Gastrocnemius medialis (tissue), 4 donors: ENCODE measurements at regions not wholly inside any gene's neighbourhood (a gene's known extent, or its start where the extent isn't known, plus 50 kb on each side); places are given as distances from the start of the nearest gene placed in this dataset.
"Not testable (repeated sequence)": the region's sequence is repeated elsewhere in the genome, so short reads cannot be mapped to it uniquely, and the experiment has no call there.

Experiments
- ATAC-seq, 2 donors: fragments of 150-250 bp; one replicate each; pipeline ENCODE4 v1.9.1; 2016
- DNase-seq, 2 donors: peaks; one replicate each; pipeline ENCODE4 v3.0.0-alpha.2; 2019
- H3K27ac ChIP-seq, 4 donors: fragments of 200-600 bp; sonication (generic); 1 replicate in 1 of 4; 2 replicates in 3 of 4; pipeline ENCODE4 v1.5.1; 2016 to 2018; ENCODE audit warnings: mild to moderate bottlenecking in 2 of 4, moderate library complexity in 1 of 4
- H3K27me3 ChIP-seq, 3 donors: fragments of 200-600 bp; sonication (generic) in 2 of 3; 1 replicate in 1 of 3; 2 replicates in 2 of 3; pipeline versions ENCODE4 v1.5.1 to v1.6.0; 2016 to 2019; ENCODE audit warnings: mild to moderate bottlenecking in 1 of 3, moderate library complexity in 1 of 3
- H3K36me3 ChIP-seq, 2 donors: fragments of 200-600 bp; sonication (generic) in 1 of 2; one replicate each; pipeline ENCODE4 v1.5.1; 2017 to 2018
- H3K4me1 ChIP-seq, 2 donors: fragments of 200-600 bp; sonication (generic) in 1 of 2; one replicate each; pipeline ENCODE4 v1.5.1; 2016 to 2017; ENCODE audit warnings: mild to moderate bottlenecking in 2 of 2
- H3K4me3 ChIP-seq, 4 donors: fragments of 200-600 bp; sonication (generic) in 3 of 4; 1 replicate in 1 of 4; 2 replicates in 3 of 4; pipeline ENCODE4 v1.5.1; 2016 to 2019; ENCODE audit warnings: mild to moderate bottlenecking in 2 of 4
- H3K9me3 ChIP-seq, 3 donors: fragments of 200-600 bp; sonication (generic) in 2 of 3; 1 replicate in 1 of 3; 2 replicates in 2 of 3; pipeline ENCODE4 v1.5.1; 2016 to 2019
- CTCF ChIP-seq, 5 experiments: fragments of 450-650 bp in 3 of 5; fragments of 200-600 bp in 2 of 5; sonication (generic) in 2 of 5; IDR thresholded peaks in 4 of 5; conservative IDR thresholded peaks in 1 of 5; 1 replicate in 4 of 5; 2 replicates in 1 of 5; pipeline ENCODE4 v1.5.1; 2016 to 2019; ENCODE audit warnings: antibody characterized with exemption in 5 of 5, mild to moderate bottlenecking in 3 of 5, moderate library complexity in 3 of 5
- POLR2A ChIP-seq, 2 donors: fragments of 450-650 bp; IDR thresholded peaks; one replicate each; pipeline ENCODE4 v1.6.1; 2017; ENCODE audit warnings: antibody characterized with exemption in 2 of 2, mild to moderate bottlenecking in 2 of 2, moderate library complexity in 2 of 2
- in situ Hi-C, 4 donors: fragments of 200-750 bp; cut with MboI; loops; one replicate each; pipeline versions ENCODE4 v1.15.0 to v1.8.0; 2017; ENCODE audit warnings: low sequenced_read_pairs in 4 of 4
- intact Hi-C: fragments of 100-400 bp; cut with DNase I; formaldehyde crosslinking; loops from one replicate; pipeline ENCODE4 v1.15.1; 2023; ENCODE audit warnings: low total_unique reads

GRCh38 chr14:106619606-106620005 lies 1093.2 kb downstream of the TMEM121 start:
- Histone ChIP-seq H3K36me3 (no peaks in the 10 kb centered on the region), H3K4me1 (no peaks in the 10 kb centered on the region), H3K27me3 (no peaks in the 10 kb centered on the region), H3K4me3 (no peak overlapping the region), H3K27ac (no peak overlapping the region), H3K9me3 (no peaks in the 10 kb centered on the region)
- intact Hi-C loops (no loop called here), in situ Hi-C loops (no loop called here)
- no peak for TF ChIP-seq POLR2A (IDR thresholded peaks at IDR 0.05)
- TF ChIP-seq CTCF (IDR thresholded peaks at IDR 0.05 in 4 of 5, conservative IDR thresholded peaks at IDR 0.05 in 1 of 5), result no peak
- DNase-seq, result no peak
- ATAC-seq, result no peak

GRCh38 chr14:106620368-106620767 lies 1094.0 kb downstream of the TMEM121 start:
- no peak overlapping the region for H3K27ac ChIP-seq
- H3K36me3 ChIP-seq, result no peaks in the 10 kb centered on the region
- no peaks in the 10 kb centered on the region for H3K27me3 ChIP-seq
- no peaks in the 10 kb centered on the region for H3K4me1 ChIP-seq
- H3K9me3 ChIP-seq, result no peaks in the 10 kb centered on the region
- no peak overlapping the region for H3K4me3 ChIP-seq
- intact Hi-C loops (no loop called here), in situ Hi-C loops (no loop called here)
- no peak for TF ChIP-seq CTCF (IDR thresholded peaks at IDR 0.05 in 4 of 5, conservative IDR thresholded peaks at IDR 0.05 in 1 of 5)
- no peak for TF ChIP-seq POLR2A (IDR thresholded peaks at IDR 0.05)
- ATAC-seq (no peak), DNase-seq (no peak)

DNA sequence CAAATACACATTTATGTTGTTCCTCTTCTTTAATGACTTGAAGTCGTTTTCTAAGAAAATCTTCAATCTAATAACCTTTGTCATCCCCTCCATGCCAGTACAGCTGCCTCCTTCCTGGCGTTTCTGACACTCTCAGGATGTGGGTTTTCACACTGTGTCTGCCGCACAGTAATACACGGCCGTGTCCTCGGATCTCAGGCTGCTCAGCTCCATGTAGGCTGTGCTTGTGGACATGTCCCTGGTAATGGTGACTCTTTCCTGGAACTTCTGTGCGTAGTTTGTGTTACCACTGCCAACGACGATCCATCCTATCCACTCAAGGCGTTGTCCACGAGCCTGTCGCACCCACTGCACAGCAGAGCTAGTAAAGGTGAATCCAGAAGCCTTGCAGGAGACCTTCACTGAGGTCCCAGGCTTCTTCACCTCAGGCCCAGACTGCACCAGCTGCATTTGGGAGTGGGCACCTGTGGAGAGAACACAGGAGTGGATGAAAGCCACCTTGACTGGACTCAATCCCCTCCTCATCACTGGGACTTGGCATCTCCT lies 1095.9 kb downstream of the TMEM121 start:
- ATAC-seq, result no peak
- no peak for TF ChIP-seq POLR2A (IDR thresholded peaks at IDR 0.05)
- no peak for TF ChIP-seq CTCF (IDR thresholded peaks at IDR 0.05 in 4 of 5, conservative IDR thresholded peaks at IDR 0.05 in 1 of 5)
- Histone ChIP-seq H3K36me3 (no peaks in the 10 kb centered on the region), H3K27me3 (no peaks in the 10 kb centered on the region), H3K4me1 (no peaks in the 10 kb centered on the region), H3K27ac (no peak overlapping the region), H3K9me3 (no peaks in the 10 kb centered on the region), H3K4me3 (no peak overlapping the region)
- DNase-seq, result no peak
- in situ Hi-C loops, result no loop called here
- intact Hi-C loops, result no loop called here

GRCh38 chr14:106625186-106625585 lies 1098.8 kb downstream of the TMEM121 start:
- no peak for TF ChIP-seq POLR2A (IDR thresholded peaks at IDR 0.05)
- TF ChIP-seq CTCF (IDR thresholded peaks at IDR 0.05 in 4 of 5, conservative IDR thresholded peaks at IDR 0.05 in 1 of 5), result no peak
- no peaks in the 10 kb centered on the region for H3K36me3 ChIP-seq
- H3K27me3 ChIP-seq, result no peaks in the 10 kb centered on the region
- H3K4me1 ChIP-seq, result no peaks in the 10 kb centered on the region
- no peak for ATAC-seq
- intact Hi-C loops (no loop called here), in situ Hi-C loops (no loop called here)
- no peaks in the 10 kb centered on the region for H3K9me3 ChIP-seq
- no peak for DNase-seq
- H3K27ac ChIP-seq, result no peak overlapping the region
- no peak overlapping the region for H3K4me3 ChIP-seq

DNA sequence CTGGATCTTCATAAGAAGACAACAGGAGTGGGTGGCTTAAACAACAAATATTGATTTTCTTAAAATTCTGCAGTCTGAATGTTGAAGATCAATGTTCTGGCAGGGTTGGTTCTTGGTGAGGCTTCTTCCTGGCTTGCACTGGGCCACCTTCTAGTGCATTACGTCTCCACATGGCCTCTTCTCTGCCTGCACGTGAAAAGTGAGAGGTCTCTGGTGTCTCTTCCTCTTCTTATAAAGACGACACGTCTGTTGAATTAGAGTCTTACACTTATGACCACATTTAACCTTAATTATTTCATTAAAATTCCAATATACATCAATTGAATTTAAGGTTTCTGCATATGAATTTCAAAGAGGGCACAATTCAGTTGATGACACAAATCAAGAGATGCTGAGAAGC lies 1100.1 kb downstream of the TMEM121 start:
- DNase-seq, ATAC-seq, H3K4me1 ChIP-seq, H3K27ac ChIP-seq, H3K36me3 ChIP-seq, H3K4me3 ChIP-seq, intact Hi-C loops, H3K27me3 ChIP-seq, in situ Hi-C loops, H3K9me3 ChIP-seq: not testable (repeated sequence)

- H3K4me1 ChIP-seq, H3K36me3 ChIP-seq: not testable (repeated sequence)
Observed at GRCh38 chr14:106626942-106627588, 1100.7 kb downstream of the TMEM121 start.

More at GRCh38 chr14:106626942-106627588, 1100.7 kb downstream of the TMEM121 start:
- DNase-seq, intact Hi-C loops, H3K4me3 ChIP-seq, H3K9me3 ChIP-seq, H3K27ac ChIP-seq, ATAC-seq, H3K27me3 ChIP-seq, in situ Hi-C loops: not testable (repeated sequence)
